ENCODE measurements at regions not wholly inside any gene's neighbourhood (a gene's known extent, or its start where the extent isn't known, plus 50 kb on each side); places are given as distances from the start of the nearest gene placed in this dataset.
A peak's percentile ranks its signal among the peaks of the same experiment; 100 is the strongest.

- TF ChIP-seq ZNF148 (tag by site-specific recombination; IDR thresholded peaks at IDR 0.05; ENCODE audit: borderline replicate concordance) (no peak), ZNF701 (tag by site-specific recombination; IDR thresholded peaks at IDR 0.05) (no peak), ZBTB17 (tag by site-specific recombination; IDR thresholded peaks at IDR 0.05) (0 out of 2 replicates have a peak, but pooled peaks have one; percentile 20), ZNF791 (tag by site-specific recombination; IDR thresholded peaks at IDR 0.05) (no peak), YY1 (tag by site-specific recombination; IDR thresholded peaks at IDR 0.05) (no peak), ZBTB6 (tag by site-specific recombination; IDR thresholded peaks at IDR 0.05) (no peak), ZNF416 (tag by site-specific recombination; IDR thresholded peaks at IDR 0.05) (no peak), MEIS1 (CRISPR knock-in tag; IDR thresholded peaks at IDR 0.05; ENCODE audit: borderline replicate concordance) (no peak), ZNF2 (tag by site-specific recombination; IDR thresholded peaks at IDR 0.05) (no peak), ZNF26 (tag by site-specific recombination; IDR thresholded peaks at IDR 0.05) (no peak), ZNF529 (tag by site-specific recombination; IDR thresholded peaks at IDR 0.05; ENCODE audit: insufficient replicate concordance) (no peak), KLF10 (tag by site-specific recombination; IDR thresholded peaks at IDR 0.05) (peak; percentile 42), MYNN (tag by site-specific recombination; IDR thresholded peaks at IDR 0.05; ENCODE audit: borderline replicate concordance) (no peak), FEZF1 (tag by site-specific recombination; IDR thresholded peaks at IDR 0.05) (peak; percentile 69)
- TF ChIP-seq, protein P1, sequence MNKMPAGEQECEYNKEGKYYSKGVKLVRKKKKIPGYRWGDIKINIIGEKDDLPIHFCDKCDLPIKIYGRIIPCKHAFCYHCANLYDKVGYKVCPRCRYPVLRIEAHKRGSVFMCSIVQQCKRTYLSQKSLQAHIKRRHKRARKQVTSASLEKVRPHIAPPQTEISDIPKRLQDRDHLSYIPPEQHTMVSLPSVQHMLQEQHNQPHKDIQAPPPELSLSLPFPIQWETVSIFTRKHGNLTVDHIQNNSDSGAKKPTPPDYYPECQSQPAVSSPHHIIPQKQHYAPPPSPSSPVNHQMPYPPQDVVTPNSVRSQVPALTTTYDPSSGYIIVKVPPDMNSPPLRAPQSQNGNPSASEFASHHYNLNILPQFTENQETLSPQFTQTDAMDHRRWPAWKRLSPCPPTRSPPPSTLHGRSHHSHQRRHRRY (tag by site-specific recombination; IDR thresholded peaks at IDR 0.05), result no peak
- TF ChIP-seq, protein P2, sequence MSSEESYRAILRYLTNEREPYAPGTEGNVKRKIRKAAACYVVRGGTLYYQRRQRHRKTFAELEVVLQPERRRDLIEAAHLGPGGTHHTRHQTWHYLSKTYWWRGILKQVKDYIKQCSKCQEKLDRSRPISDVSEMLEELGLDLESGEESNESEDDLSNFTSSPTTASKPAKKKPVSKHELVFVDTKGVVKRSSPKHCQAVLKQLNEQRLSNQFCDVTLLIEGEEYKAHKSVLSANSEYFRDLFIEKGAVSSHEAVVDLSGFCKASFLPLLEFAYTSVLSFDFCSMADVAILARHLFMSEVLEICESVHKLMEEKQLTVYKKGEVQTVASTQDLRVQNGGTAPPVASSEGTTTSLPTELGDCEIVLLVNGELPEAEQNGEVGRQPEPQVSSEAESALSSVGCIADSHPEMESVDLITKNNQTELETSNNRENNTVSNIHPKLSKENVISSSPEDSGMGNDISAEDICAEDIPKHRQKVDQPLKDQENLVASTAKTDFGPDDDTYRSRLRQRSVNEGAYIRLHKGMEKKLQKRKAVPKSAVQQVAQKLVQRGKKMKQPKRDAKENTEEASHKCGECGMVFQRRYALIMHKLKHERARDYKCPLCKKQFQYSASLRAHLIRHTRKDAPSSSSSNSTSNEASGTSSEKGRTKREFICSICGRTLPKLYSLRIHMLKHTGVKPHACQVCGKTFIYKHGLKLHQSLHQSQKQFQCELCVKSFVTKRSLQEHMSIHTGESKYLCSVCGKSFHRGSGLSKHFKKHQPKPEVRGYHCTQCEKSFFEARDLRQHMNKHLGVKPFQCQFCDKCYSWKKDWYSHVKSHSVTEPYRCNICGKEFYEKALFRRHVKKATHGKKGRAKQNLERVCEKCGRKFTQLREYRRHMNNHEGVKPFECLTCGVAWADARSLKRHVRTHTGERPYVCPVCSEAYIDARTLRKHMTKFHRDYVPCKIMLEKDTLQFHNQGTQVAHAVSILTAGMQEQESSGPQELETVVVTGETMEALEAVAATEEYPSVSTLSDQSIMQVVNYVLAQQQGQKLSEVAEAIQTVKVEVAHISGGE (tag by site-specific recombination; conservative IDR thresholded peaks at IDR 0.05; ENCODE audit: low read depth), result no peak
- TF ChIP-seq, protein P3, sequence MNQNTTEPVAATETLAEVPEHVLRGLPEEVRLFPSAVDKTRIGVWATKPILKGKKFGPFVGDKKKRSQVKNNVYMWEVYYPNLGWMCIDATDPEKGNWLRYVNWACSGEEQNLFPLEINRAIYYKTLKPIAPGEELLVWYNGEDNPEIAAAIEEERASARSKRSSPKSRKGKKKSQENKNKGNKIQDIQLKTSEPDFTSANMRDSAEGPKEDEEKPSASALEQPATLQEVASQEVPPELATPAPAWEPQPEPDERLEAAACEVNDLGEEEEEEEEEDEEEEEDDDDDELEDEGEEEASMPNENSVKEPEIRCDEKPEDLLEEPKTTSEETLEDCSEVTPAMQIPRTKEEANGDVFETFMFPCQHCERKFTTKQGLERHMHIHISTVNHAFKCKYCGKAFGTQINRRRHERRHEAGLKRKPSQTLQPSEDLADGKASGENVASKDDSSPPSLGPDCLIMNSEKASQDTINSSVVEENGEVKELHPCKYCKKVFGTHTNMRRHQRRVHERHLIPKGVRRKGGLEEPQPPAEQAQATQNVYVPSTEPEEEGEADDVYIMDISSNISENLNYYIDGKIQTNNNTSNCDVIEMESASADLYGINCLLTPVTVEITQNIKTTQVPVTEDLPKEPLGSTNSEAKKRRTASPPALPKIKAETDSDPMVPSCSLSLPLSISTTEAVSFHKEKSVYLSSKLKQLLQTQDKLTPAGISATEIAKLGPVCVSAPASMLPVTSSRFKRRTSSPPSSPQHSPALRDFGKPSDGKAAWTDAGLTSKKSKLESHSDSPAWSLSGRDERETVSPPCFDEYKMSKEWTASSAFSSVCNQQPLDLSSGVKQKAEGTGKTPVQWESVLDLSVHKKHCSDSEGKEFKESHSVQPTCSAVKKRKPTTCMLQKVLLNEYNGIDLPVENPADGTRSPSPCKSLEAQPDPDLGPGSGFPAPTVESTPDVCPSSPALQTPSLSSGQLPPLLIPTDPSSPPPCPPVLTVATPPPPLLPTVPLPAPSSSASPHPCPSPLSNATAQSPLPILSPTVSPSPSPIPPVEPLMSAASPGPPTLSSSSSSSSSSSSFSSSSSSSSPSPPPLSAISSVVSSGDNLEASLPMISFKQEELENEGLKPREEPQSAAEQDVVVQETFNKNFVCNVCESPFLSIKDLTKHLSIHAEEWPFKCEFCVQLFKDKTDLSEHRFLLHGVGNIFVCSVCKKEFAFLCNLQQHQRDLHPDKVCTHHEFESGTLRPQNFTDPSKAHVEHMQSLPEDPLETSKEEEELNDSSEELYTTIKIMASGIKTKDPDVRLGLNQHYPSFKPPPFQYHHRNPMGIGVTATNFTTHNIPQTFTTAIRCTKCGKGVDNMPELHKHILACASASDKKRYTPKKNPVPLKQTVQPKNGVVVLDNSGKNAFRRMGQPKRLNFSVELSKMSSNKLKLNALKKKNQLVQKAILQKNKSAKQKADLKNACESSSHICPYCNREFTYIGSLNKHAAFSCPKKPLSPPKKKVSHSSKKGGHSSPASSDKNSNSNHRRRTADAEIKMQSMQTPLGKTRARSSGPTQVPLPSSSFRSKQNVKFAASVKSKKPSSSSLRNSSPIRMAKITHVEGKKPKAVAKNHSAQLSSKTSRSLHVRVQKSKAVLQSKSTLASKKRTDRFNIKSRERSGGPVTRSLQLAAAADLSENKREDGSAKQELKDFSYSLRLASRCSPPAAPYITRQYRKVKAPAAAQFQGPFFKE (tag by site-specific recombination; IDR thresholded peaks at IDR 0.05; ENCODE audit: borderline replicate concordance), result no peak
- TF ChIP-seq, protein P4, sequence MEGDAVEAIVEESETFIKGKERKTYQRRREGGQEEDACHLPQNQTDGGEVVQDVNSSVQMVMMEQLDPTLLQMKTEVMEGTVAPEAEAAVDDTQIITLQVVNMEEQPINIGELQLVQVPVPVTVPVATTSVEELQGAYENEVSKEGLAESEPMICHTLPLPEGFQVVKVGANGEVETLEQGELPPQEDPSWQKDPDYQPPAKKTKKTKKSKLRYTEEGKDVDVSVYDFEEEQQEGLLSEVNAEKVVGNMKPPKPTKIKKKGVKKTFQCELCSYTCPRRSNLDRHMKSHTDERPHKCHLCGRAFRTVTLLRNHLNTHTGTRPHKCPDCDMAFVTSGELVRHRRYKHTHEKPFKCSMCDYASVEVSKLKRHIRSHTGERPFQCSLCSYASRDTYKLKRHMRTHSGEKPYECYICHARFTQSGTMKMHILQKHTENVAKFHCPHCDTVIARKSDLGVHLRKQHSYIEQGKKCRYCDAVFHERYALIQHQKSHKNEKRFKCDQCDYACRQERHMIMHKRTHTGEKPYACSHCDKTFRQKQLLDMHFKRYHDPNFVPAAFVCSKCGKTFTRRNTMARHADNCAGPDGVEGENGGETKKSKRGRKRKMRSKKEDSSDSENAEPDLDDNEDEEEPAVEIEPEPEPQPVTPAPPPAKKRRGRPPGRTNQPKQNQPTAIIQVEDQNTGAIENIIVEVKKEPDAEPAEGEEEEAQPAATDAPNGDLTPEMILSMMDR (tag by site-specific recombination; IDR thresholded peaks at IDR 0.05), result no peak
- TF ChIP-seq, protein P5, sequence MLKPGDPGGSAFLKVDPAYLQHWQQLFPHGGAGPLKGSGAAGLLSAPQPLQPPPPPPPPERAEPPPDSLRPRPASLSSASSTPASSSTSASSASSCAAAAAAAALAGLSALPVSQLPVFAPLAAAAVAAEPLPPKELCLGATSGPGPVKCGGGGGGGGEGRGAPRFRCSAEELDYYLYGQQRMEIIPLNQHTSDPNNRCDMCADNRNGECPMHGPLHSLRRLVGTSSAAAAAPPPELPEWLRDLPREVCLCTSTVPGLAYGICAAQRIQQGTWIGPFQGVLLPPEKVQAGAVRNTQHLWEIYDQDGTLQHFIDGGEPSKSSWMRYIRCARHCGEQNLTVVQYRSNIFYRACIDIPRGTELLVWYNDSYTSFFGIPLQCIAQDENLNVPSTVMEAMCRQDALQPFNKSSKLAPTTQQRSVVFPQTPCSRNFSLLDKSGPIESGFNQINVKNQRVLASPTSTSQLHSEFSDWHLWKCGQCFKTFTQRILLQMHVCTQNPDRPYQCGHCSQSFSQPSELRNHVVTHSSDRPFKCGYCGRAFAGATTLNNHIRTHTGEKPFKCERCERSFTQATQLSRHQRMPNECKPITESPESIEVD (tag by site-specific recombination; IDR thresholded peaks at IDR 0.05), result no peak; the same call in 1 of the 2 replicates
These were observed 115.8 kb upstream of the SLIT3 start (continued) for GRCh38 chr5:169416583-169417196.

Data from HEK293 (cell line).